ENCODE measurements at regions not wholly inside any gene's neighbourhood (a gene's known extent, or its start where the extent isn't known, plus 50 kb on each side); places are given as distances from the start of the nearest gene placed in this dataset.

DNA sequence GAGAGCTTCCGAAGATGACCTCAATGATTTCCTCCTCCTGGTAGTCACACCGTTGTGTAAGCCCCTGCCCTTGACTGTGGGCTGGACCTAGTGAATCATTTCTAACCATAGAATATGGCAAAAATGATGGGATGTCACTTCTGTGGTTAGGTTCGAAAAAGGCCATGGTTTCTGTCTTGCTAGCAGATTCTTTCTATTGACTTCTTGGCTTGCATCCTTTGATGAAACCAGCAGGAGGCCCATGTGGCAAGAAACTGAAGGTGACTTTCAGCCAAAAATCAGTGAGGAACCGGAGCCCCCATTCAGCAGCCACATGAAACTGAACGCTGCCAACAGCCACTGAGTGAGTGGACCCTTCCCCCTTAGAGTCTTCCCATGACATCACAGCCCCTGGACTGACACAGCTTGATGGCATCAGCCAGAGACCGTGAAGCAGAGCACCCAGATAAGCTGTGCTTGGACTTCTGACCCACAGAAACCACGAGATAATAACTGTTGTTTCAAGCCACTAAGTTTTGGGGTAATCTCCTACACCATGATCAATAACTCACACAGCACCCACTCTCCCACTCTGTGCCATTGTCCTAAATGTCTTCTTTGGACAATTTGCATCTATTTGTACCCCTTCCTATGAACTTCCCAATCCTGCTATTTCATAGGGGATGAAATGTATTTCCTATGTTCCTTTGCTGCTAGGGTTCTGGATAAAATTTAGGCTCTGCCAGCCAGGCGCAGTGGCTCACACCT lies 148.0 kb upstream of the STX18 start:
- DNase-seq, result no peak

- no peak for DNase-seq
These were observed 146.3 kb upstream of the STX18 start for GRCh38 chr4:4687935-4688727.

- no peak for DNase-seq
These were observed 145.3 kb upstream of the STX18 start for GRCh38 chr4:4687100-4687499.

DNA sequence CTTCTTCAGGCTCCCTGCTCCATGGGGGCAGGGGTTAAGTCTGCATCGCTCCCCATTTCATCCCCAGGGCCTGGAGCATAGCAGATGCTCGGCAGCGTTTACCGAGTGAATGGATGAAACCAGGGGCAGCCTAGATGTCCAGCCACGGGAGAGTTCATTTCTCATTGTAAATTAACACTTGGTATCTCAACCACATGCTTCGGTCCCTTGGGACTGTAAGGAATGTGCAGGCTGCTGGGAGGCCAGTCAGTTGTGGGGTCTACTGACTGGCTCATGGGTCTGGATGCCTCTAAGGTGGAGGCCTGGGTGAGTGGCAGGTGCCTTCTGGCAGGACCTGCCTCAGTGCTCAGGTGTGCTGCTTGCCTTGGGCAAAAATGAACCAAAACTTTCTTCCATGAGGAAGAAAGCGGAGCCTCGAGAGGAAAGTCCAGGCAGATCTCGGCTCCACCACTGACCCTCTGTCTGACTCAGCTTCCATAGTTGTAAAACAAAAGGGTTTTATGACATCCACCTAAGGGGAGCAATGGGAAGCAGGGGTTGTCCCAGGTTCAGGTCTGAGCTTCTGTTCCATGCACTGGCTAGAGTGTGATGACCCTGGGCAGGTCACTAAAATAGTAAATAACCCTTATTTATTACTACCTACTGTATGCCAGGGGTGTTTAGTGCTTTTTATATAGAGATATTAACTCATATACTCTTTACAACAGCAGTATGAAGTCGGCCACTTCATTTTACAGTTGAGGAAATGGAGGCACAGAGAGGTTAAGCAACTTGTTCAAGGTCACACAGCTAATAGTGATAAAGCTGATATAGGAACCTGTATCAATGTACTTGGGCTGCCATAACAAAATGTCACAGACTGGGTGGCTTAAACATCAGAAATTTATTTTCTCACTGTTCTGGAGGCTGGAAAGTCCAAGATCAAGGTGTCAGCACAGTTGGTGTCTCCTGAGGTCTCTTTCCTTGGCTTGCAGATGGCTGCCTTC lies 144.3 kb upstream of the STX18 start:
- DNase-seq, result no peak

DNA sequence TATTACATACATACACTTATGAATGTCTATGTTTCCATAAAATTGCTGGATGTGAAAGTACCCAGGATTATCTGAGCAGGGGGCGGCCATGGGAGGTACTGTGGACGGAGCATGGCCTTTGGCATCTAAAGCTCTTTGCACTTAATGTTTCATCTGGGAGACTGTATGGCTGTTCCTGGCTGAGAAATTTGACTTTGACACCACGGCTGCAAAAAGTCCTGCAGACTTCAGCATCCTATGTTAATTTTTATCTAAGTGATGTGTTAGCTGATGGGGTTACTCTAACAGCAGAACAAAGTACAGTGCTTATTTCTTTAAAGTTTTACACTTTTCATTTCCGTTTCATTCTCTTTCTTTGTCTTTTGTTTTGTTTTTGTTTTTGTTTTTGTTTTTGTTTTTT lies 139.8 kb upstream of the STX18 start:
- DNase-seq, result no peak

DNA sequence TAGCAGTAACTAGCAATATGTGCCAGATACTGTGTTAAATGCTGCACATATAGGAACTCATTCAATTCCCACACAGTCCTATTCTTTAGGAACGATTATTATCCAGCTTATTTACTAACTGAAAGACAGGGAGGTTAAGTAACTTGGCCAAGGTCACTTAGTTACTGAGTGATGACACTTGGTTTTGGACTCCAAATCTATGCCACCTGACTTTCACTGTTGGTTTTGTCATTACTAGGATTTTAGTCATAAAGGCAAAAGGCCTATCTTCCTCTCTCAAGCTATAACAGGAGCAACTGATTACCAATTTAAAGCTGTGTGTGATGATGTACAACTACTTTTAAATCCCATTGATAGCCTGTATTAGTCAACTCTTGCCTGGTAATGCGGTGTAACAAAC lies 138.9 kb upstream of the STX18 start:
- no peak for DNase-seq

DNA sequence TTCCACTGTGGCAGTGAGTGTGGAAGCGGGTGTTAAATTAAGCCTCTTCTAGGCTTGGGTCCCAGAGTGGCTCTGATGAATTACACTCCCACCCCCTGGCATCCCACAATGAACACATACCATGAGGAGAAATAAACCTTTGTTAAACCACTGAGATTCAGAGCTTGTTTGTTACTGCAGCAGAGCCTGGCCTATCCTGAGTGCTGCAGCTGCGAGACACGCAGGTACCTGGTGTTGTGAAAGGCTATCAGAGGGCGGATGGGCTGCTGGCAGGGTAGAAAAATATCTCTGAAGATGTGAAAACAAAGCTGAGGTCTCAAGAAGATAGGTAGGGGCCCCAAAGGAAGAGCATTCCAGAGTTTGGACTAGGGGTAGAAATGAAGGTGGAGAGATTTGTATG lies 138.4 kb upstream of the STX18 start:
- no peak for DNase-seq

DNA sequence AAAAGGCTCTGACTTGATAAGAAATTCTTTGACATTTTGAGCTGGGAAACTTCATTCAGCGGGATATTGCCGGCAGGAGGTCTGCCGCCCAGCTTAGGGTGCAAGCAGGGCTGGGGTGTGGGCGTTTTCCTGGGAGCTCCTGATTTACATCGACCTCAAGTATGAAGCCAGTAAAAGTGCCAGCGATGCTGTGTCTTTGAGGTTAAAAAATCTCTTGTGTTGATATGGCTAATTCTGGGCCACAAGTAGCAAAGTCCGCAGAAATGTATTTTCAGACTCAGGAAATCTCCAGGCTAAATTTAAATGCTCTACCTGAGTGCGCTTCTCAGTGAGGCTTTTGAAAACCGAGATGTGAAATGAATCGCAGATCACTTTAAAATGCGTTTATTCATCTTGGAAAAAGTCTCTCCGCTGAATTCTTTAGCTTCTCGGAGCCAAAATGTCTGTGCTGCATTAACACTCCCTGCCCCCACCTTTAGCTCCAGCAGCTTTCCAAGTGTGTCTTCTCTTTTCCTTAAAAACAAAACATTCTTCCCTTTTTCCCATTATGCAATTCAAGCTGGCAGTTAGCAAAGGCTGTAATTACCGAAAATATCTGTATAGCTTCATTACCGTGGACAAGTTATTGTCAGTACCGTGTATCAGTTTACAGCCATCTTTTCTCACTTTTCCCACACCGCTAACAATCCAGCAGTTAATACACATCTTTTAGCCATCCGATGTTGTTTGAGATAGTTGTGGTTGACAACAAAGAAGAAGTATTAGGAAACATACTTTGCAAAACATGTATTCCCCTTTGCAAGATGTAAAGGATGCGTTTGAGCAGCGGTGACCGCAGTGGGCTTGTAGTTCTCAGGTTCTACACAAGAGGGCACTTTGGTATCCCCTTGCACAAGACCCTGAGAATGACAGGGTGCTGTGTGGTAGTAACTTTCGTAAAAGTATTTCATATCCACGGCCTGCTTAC lies 136.0 kb upstream of the STX18 start:
- DNase-seq, result no peak

- no peak for DNase-seq
These were observed 133.8 kb upstream of the STX18 start for GRCh38 chr4:4675641-4676040.

- no peak for DNase-seq
These were observed 133.3 kb upstream of the STX18 start for GRCh38 chr4:4675051-4675581.

DNA sequence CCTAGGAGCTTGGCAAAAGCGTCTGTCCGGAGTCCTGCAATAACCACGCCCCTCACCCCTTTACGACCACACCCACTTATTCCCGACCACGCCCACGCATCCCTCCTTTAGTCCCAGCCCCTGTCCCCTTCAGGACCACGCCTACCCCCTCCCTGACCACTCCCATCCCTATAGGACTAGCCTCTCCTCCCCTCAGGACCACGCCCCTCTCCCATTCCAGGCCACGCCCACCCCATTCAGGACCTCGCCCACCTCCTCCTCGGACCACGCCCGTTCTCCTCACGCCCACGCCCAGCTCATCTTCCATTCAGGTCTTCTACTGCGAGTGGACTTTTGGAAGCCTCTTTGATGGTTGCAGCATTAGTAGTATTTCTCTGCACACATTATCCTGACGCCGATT lies 131.2 kb upstream of the STX18 start:
- no peak for DNase-seq

DNA sequence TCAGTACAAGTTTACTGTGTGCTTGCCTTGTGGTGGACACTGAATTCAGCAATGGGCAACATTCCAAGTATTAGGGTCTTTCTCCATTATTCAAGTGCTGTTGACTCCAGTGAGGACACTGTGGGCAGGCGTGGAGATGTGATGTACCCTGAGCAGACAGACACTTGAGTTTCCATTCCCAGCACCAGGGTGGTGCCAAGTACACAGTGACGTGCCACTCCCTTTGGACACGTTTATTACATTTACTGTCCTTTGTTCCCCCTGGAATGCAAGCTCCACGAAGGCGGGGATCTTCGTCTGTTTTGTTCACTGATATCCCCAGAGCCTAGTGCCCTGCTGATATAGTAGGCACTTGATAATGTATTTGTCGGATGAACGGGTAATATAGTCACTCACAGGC lies 130.6 kb upstream of the STX18 start:
- no peak for DNase-seq

DNA sequence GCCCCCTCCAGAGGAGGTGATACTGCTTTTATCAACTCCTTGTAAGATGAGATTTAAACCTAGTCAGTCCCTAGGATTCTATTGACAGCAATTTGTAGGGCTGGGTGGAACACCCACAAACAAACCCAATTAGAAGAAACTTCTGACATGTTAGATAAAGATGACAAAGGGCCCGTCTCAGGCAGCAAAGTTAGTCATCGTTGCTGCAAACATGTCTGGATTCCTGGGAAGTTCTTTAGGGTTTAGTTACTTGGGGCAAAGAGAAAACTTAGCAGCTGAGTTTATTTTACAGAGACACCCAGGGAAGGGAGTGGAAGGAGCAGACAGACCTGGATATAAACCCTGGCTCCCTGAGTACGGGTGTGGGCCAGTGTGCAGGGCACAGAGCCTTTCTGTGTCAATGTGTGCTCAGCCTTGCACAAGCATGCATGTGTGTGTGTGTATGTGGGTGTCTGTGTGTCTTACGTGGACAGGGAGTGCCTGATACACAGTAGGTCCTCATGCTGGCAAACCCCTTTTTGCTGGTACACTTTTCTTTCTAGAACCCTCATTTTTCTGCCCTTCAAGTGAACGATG lies 130.0 kb upstream of the STX18 start:
- no peak for DNase-seq

DNA sequence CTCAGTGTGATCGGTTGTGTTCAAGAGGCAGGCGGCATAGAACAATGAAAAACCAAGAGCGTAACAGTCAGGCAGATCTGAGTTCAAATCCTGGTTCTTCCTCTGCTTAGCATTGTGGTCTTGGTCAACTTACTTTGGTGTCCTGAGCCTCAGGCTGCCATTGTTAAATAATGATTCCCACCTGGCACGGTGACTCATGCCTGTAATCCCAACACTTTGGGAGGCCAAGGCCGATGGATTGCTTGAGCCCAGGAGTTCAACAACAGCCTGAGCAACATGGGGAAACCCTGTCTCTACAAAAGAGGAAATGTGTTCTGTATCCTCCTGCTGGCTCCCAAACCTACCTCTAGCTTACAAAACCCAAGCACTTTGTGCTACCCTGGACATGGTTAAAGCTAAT lies 129.0 kb upstream of the STX18 start:
- no peak for DNase-seq

DNA sequence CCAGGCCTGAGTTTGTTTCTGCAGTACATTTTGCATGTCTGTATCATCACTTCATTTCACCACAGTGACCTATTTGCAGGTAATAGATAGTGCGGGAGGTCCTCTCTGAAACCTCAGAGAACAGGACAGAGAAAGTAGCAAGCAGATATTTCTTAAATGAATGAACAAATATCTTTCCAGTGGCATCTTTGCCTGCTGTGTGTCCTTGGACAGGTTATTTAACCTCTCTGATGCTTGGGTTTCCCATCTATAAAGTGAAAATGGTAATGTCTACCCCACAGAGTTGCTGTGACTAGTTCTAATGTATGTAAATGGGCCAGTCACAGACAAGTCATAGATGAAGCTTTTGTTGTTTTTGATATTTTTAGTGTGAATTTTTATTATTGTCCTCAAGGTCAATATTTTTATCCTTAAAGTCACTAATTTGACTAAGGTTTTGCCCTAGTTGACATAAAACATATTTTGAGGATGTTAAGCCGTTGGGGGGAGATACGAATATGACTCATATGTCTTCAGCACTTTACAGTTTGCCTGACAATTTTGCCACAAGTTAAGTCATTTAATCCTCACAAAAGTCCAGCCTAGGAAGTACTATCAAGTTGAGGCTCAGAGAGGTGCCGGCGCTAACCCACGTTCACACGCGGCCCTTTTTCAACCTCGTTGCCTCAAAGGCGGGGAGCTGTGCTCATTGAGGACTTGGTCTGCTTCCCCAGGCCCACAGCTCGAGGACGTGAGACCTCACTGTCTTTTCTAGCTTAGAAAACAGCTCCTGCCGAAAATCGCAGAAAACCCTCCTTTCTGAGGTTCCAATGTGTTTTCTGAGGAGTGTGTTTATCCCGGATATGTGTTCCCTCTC lies 126.7 kb upstream of the STX18 start:
- no peak for DNase-seq

GRCh38 chr4:4667622-4668081 lies 125.8 kb upstream of the STX18 start:
- DNase-seq, result no peak

- no peak for DNase-seq
These were observed 125.1 kb upstream of the STX18 start for GRCh38 chr4:4666693-4667621.

DNA sequence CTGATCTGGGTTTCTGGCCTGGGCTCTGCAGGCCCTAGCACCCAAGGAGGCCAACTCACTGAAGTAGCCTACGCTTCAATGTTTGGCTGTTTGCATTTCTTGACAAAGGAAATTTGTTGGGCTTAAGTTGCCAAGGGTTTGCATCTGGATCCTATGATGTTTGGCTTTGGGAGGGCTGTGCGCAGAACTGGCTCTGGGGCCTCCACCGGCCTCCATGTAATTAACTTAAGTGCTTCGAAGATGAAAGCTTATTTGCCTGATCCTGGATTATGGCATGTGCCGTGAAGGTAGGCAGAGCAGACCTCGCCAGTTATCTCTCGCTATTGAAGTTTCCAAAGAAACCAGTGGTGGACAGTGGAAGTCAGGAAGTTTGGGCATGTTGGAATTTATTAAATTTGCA lies 124.3 kb upstream of the STX18 start:
- no peak for DNase-seq

- DNase-seq, result no peak
These were observed 122.4 kb upstream of the STX18 start for GRCh38 chr4:4664234-4664633.
